Liver (tissue), 7 donors: ENCODE measurements at regions not wholly inside any gene's neighbourhood (a gene's known extent, or its start where the extent isn't known, plus 50 kb on each side); places are given as distances from the start of the nearest gene placed in this dataset.

Experiments
- DNase-seq: peaks from one replicate; pipeline ENCODE4 v3.0.0-alpha.2; 2017; ENCODE audit warnings: low spot score
- H3K27ac ChIP-seq, 2 donors: one replicate each; pipeline ENCODE4 v1.7.0; 2013; ENCODE audit warnings: inconsistent platforms in 2 of 2, low read length in 2 of 2, control low read depth in 1 of 2, low read depth in 1 of 2, mild to moderate bottlenecking in 1 of 2
- H3K27me3 ChIP-seq, 4 donors: one replicate each; pipeline versions ENCODE4 v1.6.1 to v1.7.0; 2013; ENCODE audit warnings: low read length in 3 of 4, inconsistent platforms in 1 of 4, mild to moderate bottlenecking in 1 of 4, moderate library complexity in 1 of 4; ENCODE audit not compliant: control insufficient read depth in 4 of 4, insufficient read depth in 4 of 4
- H3K36me3 ChIP-seq, 4 donors: one replicate each; pipeline versions ENCODE4 v1.6.1 to v1.7.0; 2013; ENCODE audit warnings: low read length in 3 of 4, mild to moderate bottlenecking in 3 of 4, low read depth in 1 of 4, moderate library complexity in 1 of 4; ENCODE audit not compliant: control insufficient read depth in 4 of 4, insufficient read depth in 3 of 4
- H3K4me1 ChIP-seq, 4 donors: one replicate each; pipeline versions ENCODE4 v1.6.1 to v1.7.0; 2013; ENCODE audit warnings: low read length in 3 of 4, mild to moderate bottlenecking in 3 of 4, moderate library complexity in 1 of 4; ENCODE audit not compliant: control insufficient read depth in 4 of 4, insufficient read depth in 4 of 4
- H3K4me3 ChIP-seq, 3 donors: one replicate each; pipeline versions ENCODE4 v1.6.1 to v1.7.0; 2013; ENCODE audit warnings: low read length in 3 of 3, control low read depth in 1 of 3, low read depth in 1 of 3, mild to moderate bottlenecking in 1 of 3
- H3K9ac ChIP-seq, 2 donors: one replicate each; pipeline ENCODE4 v1.7.0; 2013; ENCODE audit warnings: low read length in 2 of 2, mild to moderate bottlenecking in 2 of 2, moderate library complexity in 2 of 2, control low read depth in 1 of 2, low read depth in 1 of 2
- H3K9me3 ChIP-seq, 4 donors: one replicate each; pipeline versions ENCODE4 v1.6.1 to v1.7.0; 2013; ENCODE audit warnings: low read length in 3 of 4; ENCODE audit not compliant: control insufficient read depth in 4 of 4
- ATF3 ChIP-seq: IDR thresholded peaks from 2 replicates; pipeline ENCODE4 v1.6.1; 2016; ENCODE audit warnings: antibody characterized with exemption
- HNF4G ChIP-seq: IDR thresholded peaks from 2 replicates; pipeline ENCODE4 v1.6.1; 2016; ENCODE audit warnings: antibody characterized with exemption
- JUND ChIP-seq, 2 donors: IDR thresholded peaks; 2 replicates each; pipeline ENCODE4 v1.6.1; 2016; ENCODE audit warnings: antibody characterized with exemption in 2 of 2
- MAX ChIP-seq: IDR thresholded peaks from 2 replicates; pipeline ENCODE4 v1.6.1; 2016; ENCODE audit warnings: antibody characterized with exemption
- NR2F2 ChIP-seq: IDR thresholded peaks from 2 replicates; pipeline ENCODE4 v1.6.1; 2016; ENCODE audit warnings: antibody characterized with exemption
- RAD21 ChIP-seq, 2 donors: IDR thresholded peaks; 2 replicates each; pipeline ENCODE4 v1.6.1; 2016; ENCODE audit warnings: antibody characterized with exemption in 2 of 2, mild to moderate bottlenecking in 2 of 2
- REST ChIP-seq: IDR thresholded peaks from 2 replicates; pipeline ENCODE4 v1.6.1; 2016; ENCODE audit warnings: antibody characterized with exemption, mild to moderate bottlenecking
- SP1 ChIP-seq: IDR thresholded peaks from 2 replicates; pipeline ENCODE4 v1.6.1; 2018; ENCODE audit warnings: antibody characterized with exemption, mild to moderate bottlenecking
- TAF1 ChIP-seq: conservative IDR thresholded peaks from 2 replicates; pipeline ENCODE4 v1.6.1; 2016; ENCODE audit warnings: antibody characterized with exemption, mild to moderate bottlenecking
- YY1 ChIP-seq: IDR thresholded peaks from 2 replicates; pipeline ENCODE4 v1.6.1; 2016; ENCODE audit warnings: antibody characterized with exemption, mild to moderate bottlenecking
- ZBTB33 ChIP-seq: IDR thresholded peaks from 2 replicates; pipeline ENCODE4 v1.6.1; 2016; ENCODE audit warnings: antibody characterized with exemption
- WGBS: extraction: QIAGEN DNeasy Blood & Tissue Kit; methylation state at CpG from one replicate; pipeline ENCODE4 v1.1.7; 2013; 5-methylcytosine and 5-hydroxymethylcytosine counted together
- donor health status: healthy.
- donor health status: healthy.
- donor health status: healthy.
- donor health status: healthy.

GRCh38 chr2:66766582-66766981 is 331.7 kb downstream of the MEIS1 start:
- H3K27me3 ChIP-seq, result no peaks in the 10 kb centered on the region
- 96% methylated on average over 3 of the region's 3 CpGs for WGBS
- H3K27ac ChIP-seq, result no peak overlapping the region
- no peak overlapping the region for H3K9ac ChIP-seq
- peaks cover 0 to 1% (median 0%) of the 10 kb centered on the region in 4 donors for H3K4me1 ChIP-seq
- no peaks in the 10 kb centered on the region for H3K9me3 ChIP-seq
- TF ChIP-seq REST (no peak), TAF1 (no peak), ZBTB33 (no peak), JUND (IDR thresholded peaks at IDR 0.05) (no peak)
- H3K36me3 ChIP-seq, result no peaks in the 10 kb centered on the region
- no peak for DNase-seq
- no peak overlapping the region for H3K4me3 ChIP-seq

- no peak overlapping the region for H3K27ac ChIP-seq
- 90% methylated on average over 1 of the region's 1 CpG for WGBS
- no peak for DNase-seq
- H3K4me3 ChIP-seq, result no peak overlapping the region
- peaks cover 0 to 5% (median 0%) of the 10 kb centered on the region in 4 donors for H3K9me3 ChIP-seq
- TF ChIP-seq JUND (IDR thresholded peaks at IDR 0.05) (no peak), TAF1 (no peak), HNF4G (no peak), ZBTB33 (no peak), RAD21 (IDR thresholded peaks at IDR 0.05) (no peak), SP1 (no peak), YY1 (no peak), NR2F2 (no peak), ATF3 (no peak), MAX (no peak)
- no peaks in the 10 kb centered on the region for H3K36me3 ChIP-seq
- H3K27me3 ChIP-seq, result no peaks in the 10 kb centered on the region
- H3K9ac ChIP-seq, result no peak overlapping the region
- H3K4me1 ChIP-seq, result no peaks in the 10 kb centered on the region
These were observed 336.5 kb downstream of the MEIS1 start for GRCh38 chr2:66771359-66771976.
